A673 (cell line): ENCODE measurements at regions not wholly inside any gene's neighbourhood (a gene's known extent, or its start where the extent isn't known, plus 50 kb on each side); places are given as distances from the start of the nearest gene placed in this dataset.

Experiments used
- BruUV-seq: library from RNA; stranded (reverse); fragments of 400-500 nt; replicated peaks from 2 replicates; lab custom pipeline; 2021; lab: Mats Ljungman, UMichigan
- CTCF ChIA-PET: fragments of 300-600 bp; sonication (Branson Sonifier 250); formaldehyde crosslinking; loops from one replicate; lab custom pipeline; 2022; ENCODE audit warnings: antibody characterized with exemption; lab: Charles Lee
- POLR2A ChIA-PET: fragments of 300-600 bp; sonication (Branson Sonifier 250); formaldehyde crosslinking; loops from one replicate; lab custom pipeline; 2022; ENCODE audit warnings: antibody characterized with exemption; ENCODE audit not compliant: low non-redundant PET; lab: Charles Lee
- DNase-seq: peaks from one replicate; pipeline ENCODE4 v3.0.0-alpha.2; 2015; ENCODE audit warnings: low spot score
- H3K27ac ChIP-seq: fragments of 200-600 bp; sonication (generic); 2 replicates; pipeline ENCODE4 v1.5.1; 2016; ENCODE audit warnings: mixed run types, low read depth, mild to moderate bottlenecking, mixed read lengths, antibody characterized with exemption, low read length; ENCODE audit not compliant: poor library complexity, severe bottlenecking
- H3K27me3 ChIP-seq: fragments of 200-600 bp; sonication (generic); replicated peaks from 2 replicates; pipeline ENCODE4 v1.6.1; 2017; ENCODE audit warnings: mixed run types, low read depth, mild to moderate bottlenecking, mixed read lengths, antibody characterized with exemption, low read length; ENCODE audit not compliant: insufficient read depth, poor library complexity
- H3K36me3 ChIP-seq: fragments of 200-600 bp; sonication (generic); 2 replicates; pipeline ENCODE4 v1.6.1; 2016; ENCODE audit warnings: mixed run types, mild to moderate bottlenecking, mixed read lengths, antibody characterized with exemption, low read length; ENCODE audit not compliant: insufficient read depth, poor library complexity, severe bottlenecking
- H3K4me1 ChIP-seq: fragments of 200-600 bp; sonication (generic); 2 replicates; pipeline ENCODE4 v1.6.1; 2017; ENCODE audit warnings: mixed run types, mild to moderate bottlenecking, mixed read lengths, antibody characterized with exemption, low read length; ENCODE audit not compliant: insufficient read depth, poor library complexity, severe bottlenecking
- H3K4me3 ChIP-seq: fragments of 200-600 bp; sonication (generic); 2 replicates; pipeline ENCODE4 v1.5.1; 2016; ENCODE audit warnings: low read depth, mixed run types, mild to moderate bottlenecking, mixed read lengths, low read length; ENCODE audit not compliant: poor library complexity, severe bottlenecking
- H3K9me3 ChIP-seq: fragments of 200-600 bp; sonication (generic); 2 replicates; pipeline ENCODE4 v1.6.1; 2016; ENCODE audit warnings: mixed run types, low read depth, mild to moderate bottlenecking, mixed read lengths, antibody characterized with exemption, low read length; ENCODE audit not compliant: poor library complexity, severe bottlenecking
- CTCF ChIP-seq: fragments of 300-800, 200-600 bp; sonication (generic); conservative IDR thresholded peaks from 2 replicates; pipeline ENCODE4 v1.5.1; 2017; ENCODE audit warnings: low read depth, mild to moderate bottlenecking, antibody characterized with exemption, low read length, moderate library complexity, mixed read lengths
- EZH2 ChIP-seq: fragments of 200-600 bp; sonication (generic); IDR thresholded peaks from 2 replicates; pipeline ENCODE4 v1.6.1; 2017; ENCODE audit warnings: borderline replicate concordance, low read depth, mild to moderate bottlenecking, mixed read lengths, antibody characterized with exemption, low read length; ENCODE audit not compliant: poor library complexity, severe bottlenecking
- intact Hi-C: fragments of 100-400 bp; cut with micrococcal nuclease; formaldehyde crosslinking; loops from one replicate; pipeline ENCODE4 v1.10.0; 2022; ENCODE audit not compliant: unreplicated experiment

- no peaks in the 10 kb centered on the region for H3K4me1 ChIP-seq
- ChIA-PET POLR2A (interaction anchor here (0.7 kb wide), 1 partner anchor 45 kb away, joined by 3 read pairs; no protein-coding TSS in a partner anchor), CTCF (no interaction called here)
- H3K27ac ChIP-seq: no peak overlapping the region
- intact Hi-C loops: no loop called here
- H3K4me3 ChIP-seq: no peak overlapping the region
- no peak for DNase-seq
- no peaks in the 10 kb centered on the region for H3K36me3 ChIP-seq
- no peaks in the 10 kb centered on the region for H3K9me3 ChIP-seq
- no peak for TF ChIP-seq EZH2
- no peak for TF ChIP-seq CTCF
- BruUV-seq: no TSS peak
- peaks cover 9% of the 10 kb centered on the region for H3K27me3 ChIP-seq
Observed at GRCh38 chr18:11500153-11501122, 109.0 kb upstream of the SLC35G4 start.

- intact Hi-C loops: loop anchor here (5.0 kb wide), 1 partner anchor 38 kb away; no protein-coding TSS in a partner anchor
- Histone ChIP-seq H3K4me3 (no peak overlapping the region), H3K4me1 (no peaks in the 10 kb centered on the region), H3K27me3 (peaks cover 15% of the 10 kb centered on the region), H3K36me3 (no peaks in the 10 kb centered on the region), H3K27ac (no peak overlapping the region), H3K9me3 (no peaks in the 10 kb centered on the region)
- DNase-seq: no peak
- ChIA-PET POLR2A (interaction anchor here (0.6 kb wide), 1 partner anchor 20 kb away, joined by 3 read pairs; no protein-coding TSS in a partner anchor), CTCF (no interaction called here)
- BruUV-seq: no TSS peak
- TF ChIP-seq CTCF (no peak), EZH2 (no peak)
Observed at GRCh38 chr18:11498821-11499220, 110.6 kb upstream of the SLC35G4 start.

DNA sequence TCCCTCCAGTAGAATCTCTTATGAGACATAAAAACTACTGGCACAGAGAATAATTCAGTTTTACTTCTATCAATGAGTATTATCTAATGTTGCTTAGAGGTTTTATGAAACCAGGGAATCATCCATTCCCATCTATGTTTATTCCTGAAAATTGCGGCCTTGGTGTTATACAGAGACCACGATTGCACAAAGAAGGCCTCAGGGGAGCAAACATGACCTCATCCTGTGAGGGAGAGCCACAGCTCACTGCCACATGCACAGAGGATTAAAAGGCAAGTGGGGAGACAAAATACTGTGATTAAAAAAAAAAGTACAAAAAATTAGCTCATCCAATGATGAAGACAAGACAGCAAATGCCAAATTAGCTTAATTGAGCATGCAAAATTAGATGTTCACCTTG lies 111.8 kb upstream of the SLC35G4 start:
- Histone ChIP-seq H3K36me3 (no peaks in the 10 kb centered on the region), H3K4me3 (no peak overlapping the region), H3K27ac (no peak overlapping the region), H3K27me3 (peaks cover 21% of the 10 kb centered on the region), H3K9me3 (no peaks in the 10 kb centered on the region), H3K4me1 (no peaks in the 10 kb centered on the region)
- ChIA-PET CTCF (no interaction called here), POLR2A (no interaction called here)
- TF ChIP-seq CTCF: no peak
- TF ChIP-seq EZH2: no peak
- DNase-seq: no peak
- BruUV-seq: no TSS peak
- intact Hi-C loops: loop anchor here (5.0 kb wide), 1 partner anchor 40 kb away; no protein-coding TSS in a partner anchor
